ENCODE measurements at regions not wholly inside any gene's neighbourhood (a gene's known extent, or its start where the extent isn't known, plus 50 kb on each side); places are given as distances from the start of the nearest gene placed in this dataset.

DNA sequence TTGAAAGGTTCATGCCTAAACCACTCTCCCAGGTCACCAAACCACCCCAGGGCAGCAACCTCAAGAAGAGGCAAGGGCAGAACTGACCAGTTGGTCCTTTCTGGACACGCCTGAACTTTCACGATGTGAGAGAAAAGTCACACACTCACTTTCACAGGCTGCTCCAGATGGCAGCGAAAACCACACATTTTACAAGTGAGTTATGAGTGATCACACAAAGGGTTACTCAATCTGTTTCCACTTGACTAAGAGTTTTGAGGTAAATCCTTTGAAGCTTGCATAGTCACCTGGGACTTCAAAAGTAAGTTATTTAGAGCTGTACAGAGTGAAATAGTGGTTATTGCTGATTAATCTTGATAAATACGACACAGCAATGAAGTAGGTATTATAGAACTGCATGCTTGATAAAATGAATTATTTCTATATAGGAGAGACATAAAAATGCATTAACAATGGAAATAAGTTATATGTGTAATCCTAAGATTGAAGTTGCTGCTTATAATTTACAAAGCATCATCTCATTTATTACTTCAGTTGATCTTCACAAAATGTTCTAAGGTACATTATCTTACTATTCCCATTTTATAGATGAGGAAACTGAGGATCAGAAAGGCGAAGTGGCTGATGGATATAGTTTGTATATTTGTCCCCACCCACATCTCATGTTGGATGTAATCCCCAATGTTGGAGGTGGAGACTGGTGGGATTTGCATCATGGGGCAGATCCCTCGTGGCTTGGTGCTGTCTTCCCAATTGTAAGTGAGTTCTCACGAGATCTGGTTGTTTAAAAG, 103.0 kb upstream of the KLF3 start:
- TF ChIP-seq, protein P1, sequence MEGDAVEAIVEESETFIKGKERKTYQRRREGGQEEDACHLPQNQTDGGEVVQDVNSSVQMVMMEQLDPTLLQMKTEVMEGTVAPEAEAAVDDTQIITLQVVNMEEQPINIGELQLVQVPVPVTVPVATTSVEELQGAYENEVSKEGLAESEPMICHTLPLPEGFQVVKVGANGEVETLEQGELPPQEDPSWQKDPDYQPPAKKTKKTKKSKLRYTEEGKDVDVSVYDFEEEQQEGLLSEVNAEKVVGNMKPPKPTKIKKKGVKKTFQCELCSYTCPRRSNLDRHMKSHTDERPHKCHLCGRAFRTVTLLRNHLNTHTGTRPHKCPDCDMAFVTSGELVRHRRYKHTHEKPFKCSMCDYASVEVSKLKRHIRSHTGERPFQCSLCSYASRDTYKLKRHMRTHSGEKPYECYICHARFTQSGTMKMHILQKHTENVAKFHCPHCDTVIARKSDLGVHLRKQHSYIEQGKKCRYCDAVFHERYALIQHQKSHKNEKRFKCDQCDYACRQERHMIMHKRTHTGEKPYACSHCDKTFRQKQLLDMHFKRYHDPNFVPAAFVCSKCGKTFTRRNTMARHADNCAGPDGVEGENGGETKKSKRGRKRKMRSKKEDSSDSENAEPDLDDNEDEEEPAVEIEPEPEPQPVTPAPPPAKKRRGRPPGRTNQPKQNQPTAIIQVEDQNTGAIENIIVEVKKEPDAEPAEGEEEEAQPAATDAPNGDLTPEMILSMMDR (conservative IDR thresholded peaks at IDR 0.05) = no peak
- no peak for TF ChIP-seq ZFX (IDR thresholded peaks at IDR 0.05)

Measured in C4-2B (cell line).